GM19023 (cell line): ENCODE measurements at regions not wholly inside any gene's neighbourhood (a gene's known extent, or its start where the extent isn't known, plus 50 kb on each side); places are given as distances from the start of the nearest gene placed in this dataset.
"Not testable (repeated sequence)": the region's sequence is repeated elsewhere in the genome, so short reads cannot be mapped to it uniquely, and the experiment has no call there.

ENCODE experiments used
- ATAC-seq: cut with Tn5 transposase; IDR thresholded peaks from one replicate; pipeline ENCODE4 v1.9.1; 2021; ENCODE audit warnings: mild to moderate bottlenecking, moderate library complexity; ENCODE audit not compliant: unreplicated experiment

- ATAC-seq = not testable (repeated sequence)
These were observed 242.5 kb downstream of the CYLC2 start for GRCh38 chr9:103237571-103238109.

DNA sequence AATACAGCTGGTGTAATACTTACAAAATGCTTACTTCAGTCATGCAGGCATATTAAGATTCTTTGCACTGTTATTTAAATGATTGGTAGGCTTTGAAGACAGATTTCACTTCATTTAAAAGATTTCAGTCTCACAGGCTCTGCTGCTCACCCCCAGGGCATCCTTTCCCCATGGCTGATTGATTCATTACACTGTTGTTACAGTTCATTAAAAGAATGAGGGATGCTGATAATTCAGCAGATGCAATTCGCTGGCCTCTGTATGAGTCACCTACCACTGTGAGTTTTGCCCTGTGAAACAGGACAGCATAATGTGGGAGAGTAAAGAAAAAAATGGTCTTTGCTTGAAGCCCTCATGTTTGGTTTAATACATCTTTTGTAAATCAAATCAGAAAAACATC is 246.9 kb downstream of the CYLC2 start:
- no peak for ATAC-seq

- no peak for ATAC-seq
These were observed 247.4 kb downstream of the CYLC2 start for GRCh38 chr9:103242486-103242885.

GRCh38 chr9:103243553-103243952 is 248.4 kb downstream of the CYLC2 start:
- no peak for ATAC-seq

DNA sequence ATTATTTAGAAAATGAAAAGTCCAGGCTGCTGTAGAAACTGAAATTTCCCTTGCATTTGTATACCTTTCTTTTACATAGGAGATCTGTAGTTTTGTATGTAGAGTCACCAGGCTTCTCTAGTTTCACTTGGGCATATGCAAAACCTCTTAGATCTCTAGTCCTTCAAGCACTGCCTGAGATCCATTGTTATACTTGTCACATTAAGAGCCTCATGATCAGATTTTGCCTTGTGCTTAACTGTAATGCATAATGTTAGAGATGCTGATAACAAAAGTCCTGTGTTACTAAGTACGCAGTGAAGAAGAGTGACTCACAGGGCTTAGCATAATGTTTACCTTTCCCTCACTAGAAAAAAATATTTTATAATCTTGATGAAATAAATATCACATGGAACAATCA is 250.2 kb downstream of the CYLC2 start:
- ATAC-seq = no peak

GRCh38 chr9:103261951-103262350 is 266.8 kb downstream of the CYLC2 start:
- ATAC-seq = no peak

DNA sequence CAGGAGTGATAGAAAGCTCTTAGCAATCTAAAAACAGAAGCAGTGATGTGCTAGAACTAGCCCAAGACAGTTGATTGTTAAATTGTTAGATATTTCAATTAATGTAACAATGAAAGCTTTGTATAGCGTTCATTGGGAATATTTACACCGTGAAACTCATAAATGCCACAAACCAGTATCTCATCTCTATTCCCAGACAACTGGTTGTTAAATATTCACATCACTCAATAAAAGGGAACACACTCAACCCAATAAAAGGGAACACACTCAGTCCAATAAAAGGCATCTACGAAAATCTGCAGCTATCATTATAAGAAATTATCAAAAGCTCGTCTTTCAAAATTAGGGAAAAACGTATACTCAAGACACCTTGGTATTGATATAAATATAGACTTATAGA is 270.9 kb downstream of the CYLC2 start:
- ATAC-seq = no peak

DNA sequence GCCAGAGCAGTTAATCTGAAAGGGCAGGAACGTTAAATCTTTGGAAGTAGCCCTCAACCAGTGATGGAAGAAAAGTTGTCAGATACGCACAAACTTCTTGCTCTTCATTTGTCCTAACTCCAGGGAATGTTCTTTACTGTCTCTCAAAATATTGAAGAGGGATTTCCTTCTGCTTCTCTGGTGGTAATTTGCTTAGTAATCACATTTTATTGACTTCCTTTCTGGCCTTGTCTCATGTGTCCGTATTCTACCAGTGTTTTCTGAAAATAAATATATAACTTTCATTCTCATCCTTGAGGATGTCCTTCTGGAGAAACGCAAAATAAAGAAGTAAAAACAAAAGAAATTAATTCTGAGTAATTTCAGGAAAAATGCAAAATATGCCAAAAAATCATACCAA is 282.1 kb downstream of the CYLC2 start:
- ATAC-seq = no peak

DNA sequence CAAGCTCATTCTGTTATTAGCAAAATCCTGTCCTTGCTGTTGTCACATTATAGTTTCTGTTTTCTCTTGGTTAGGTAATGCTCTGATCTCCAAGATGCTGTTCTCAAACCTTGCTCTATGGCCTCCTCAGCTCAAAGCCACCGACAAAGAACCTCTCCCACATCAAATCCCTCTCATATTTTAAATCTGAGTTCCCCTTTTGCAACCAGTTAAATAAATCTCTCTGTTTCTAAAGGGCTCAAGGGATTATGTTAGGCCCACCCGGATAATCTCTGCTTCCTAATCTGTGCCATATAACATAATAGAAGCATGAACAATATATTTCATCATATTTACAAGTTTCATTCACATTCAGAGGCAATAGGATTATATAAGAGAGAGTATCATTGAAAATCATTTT is 286.0 kb downstream of the CYLC2 start:
- no peak for ATAC-seq

DNA sequence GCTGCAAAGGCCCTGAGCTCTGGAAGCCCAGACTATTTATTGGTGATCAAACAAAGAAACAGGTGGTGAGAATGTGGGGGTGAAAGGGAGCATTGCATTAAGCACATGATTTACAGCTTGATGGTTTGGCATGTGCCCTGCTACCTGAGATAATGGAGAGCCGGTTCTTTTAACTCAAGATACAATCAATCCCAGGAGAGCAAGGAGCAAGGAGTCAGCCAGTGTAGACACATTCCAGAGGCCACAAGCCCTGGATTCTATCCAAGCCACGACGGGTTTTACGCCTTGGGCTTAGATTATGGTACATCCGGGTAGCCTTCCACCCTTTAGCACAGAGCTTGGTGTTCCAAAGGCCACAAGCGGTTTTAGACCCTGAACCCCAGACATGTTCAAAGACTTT is 292.2 kb downstream of the CYLC2 start:
- ATAC-seq = no peak

DNA sequence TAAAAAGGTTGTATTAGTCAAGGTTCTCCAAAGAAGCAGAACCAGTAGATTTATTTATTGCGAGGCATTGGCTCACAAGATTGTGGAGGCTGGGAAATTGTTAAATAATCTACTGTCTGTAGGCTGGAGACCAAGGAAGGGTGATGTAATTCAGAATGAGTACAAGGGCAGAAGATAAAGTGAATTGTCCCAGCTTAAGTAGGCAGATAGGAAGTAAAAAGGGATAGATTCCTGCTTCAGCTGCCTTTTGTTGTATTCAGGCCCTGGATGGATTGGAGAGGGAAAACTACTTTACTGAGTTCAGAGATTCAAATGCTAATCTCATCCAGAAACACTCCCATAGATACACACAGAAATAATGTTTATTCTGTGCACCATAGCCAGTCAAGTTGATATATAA is 301.1 kb downstream of the CYLC2 start:
- no peak for ATAC-seq

- no peak for ATAC-seq
These were observed 305.9 kb downstream of the CYLC2 start for GRCh38 chr9:103301051-103301450.

GRCh38 chr9:103304797-103305196 is 309.7 kb downstream of the CYLC2 start:
- ATAC-seq = no peak

DNA sequence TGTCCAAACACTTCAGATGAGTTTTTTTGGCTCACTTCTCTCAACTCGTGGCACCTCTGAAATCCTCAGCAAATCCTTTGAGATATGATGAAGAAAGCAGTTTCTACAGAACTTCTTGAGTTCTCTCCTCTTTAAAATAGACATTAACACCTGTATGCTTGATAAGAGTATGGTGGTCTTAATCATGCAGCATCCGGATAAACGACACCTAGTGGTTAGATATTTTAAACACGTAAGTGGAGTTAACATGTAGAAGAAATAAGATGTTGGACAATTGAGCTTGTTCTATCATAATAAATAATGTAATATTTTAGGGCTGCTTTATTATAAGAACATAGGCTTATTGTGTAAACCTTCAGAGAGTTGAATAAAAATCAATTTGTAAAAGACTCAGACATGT is 324.8 kb downstream of the CYLC2 start:
- ATAC-seq = no peak

GRCh38 chr9:103323699-103324098 is 328.6 kb downstream of the CYLC2 start:
- ATAC-seq = no peak

DNA sequence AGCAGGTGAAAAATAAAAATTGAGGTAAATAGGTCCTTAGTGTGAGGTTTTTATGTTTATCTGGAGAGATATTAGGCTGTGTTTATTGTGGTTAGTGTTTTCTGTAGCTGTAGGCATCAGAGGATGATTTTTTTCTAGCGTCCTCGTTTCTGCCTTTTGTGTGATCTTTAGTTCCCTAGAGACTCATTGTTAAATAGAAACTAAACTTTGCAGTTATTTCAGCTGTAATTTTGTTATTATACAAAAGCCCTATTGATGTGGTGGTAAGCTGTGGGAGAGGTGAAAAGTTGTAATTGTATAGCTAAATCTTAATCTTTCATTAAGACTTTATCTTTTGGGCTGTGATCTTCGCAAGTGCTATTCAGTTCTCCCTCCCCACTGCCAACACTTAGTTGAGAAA is 340.3 kb downstream of the CYLC2 start:
- ATAC-seq = no peak

GRCh38 chr9:103355000-103355399 is 359.9 kb downstream of the CYLC2 start:
- ATAC-seq = no peak

DNA sequence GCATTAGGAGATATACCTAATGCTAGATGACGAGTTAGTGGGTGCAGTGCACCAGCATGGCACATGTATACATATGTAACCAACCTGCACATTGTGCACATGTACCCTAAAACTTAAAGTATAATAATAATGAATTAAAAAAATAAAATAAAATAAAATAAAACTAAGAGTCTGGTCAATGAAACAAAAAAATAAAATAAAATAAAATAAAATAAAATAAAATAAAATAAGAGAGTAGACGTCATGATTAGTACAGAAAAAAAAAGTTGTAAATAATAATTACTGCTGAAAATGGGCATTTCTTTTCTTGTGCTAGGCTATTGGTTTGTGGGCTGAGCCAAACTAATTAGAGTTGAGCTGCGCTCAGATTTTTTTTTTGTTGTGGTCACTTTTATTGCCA is 362.8 kb downstream of the CYLC2 start:
- not testable (repeated sequence) for ATAC-seq

- ATAC-seq = no peak
These were observed 366.8 kb downstream of the CYLC2 start for GRCh38 chr9:103361906-103362305.

GRCh38 chr9:103362986-103363385 is 367.9 kb downstream of the CYLC2 start:
- ATAC-seq = no peak

GRCh38 chr9:103364753-103365152 is 369.6 kb downstream of the CYLC2 start:
- no peak for ATAC-seq

DNA sequence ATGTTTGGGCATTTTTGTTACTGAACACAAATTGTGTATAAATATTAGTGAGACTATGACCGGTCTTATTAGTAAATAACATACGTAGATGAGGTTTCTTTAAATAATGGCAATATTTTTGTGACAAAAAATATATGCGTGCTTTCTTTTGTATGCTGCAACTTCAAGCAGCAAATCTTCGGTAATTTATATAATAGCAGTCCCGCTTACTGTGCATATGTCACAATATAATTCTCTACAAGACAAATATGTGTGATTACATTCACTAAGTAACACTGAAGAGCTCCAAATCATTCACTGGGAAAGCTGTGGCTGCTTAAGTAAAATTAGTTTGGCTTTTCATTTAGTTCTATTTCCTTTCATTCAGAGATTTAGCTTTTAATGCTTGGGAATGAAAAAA is 376.0 kb downstream of the CYLC2 start:
- ATAC-seq = no peak

DNA sequence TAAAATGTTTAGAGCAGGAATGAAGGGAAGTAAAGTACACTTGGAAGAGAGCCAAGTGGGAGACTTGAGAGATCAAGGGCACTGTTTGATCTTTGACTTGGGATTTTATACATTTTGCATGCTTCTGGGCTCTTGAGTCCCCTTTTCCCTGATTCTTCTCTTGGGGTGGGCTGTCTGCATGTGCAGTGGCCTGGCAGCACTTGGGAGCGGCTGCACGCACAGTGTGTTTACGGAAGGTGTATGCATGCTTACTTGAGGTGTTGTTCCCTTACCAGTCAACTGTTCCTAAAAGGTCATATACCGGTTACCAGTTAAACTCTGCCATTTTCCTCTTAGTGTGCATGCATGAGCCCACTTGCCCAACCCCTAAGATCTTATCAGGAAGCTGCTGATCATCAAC is 377.7 kb downstream of the CYLC2 start:
- ATAC-seq = no peak

GRCh38 chr9:103377667-103378066 is 382.5 kb downstream of the CYLC2 start:
- ATAC-seq = no peak
